ENCODE measurements at regions not wholly inside any gene's neighbourhood (a gene's known extent, or its start where the extent isn't known, plus 50 kb on each side); places are given as distances from the start of the nearest gene placed in this dataset.

- TF ChIP-seq NR1H2 (CRISPR knock-in tag; IDR thresholded peaks at IDR 0.05), result no peak
- no peak for TF ChIP-seq ERG (CRISPR knock-in tag; IDR thresholded peaks at IDR 0.05)
- no peak for TF ChIP-seq ARID4B (CRISPR knock-in tag; IDR thresholded peaks at IDR 0.05; ENCODE audit: borderline replicate concordance)
These were observed 242.6 kb downstream of the NDFIP2 start (continued) for GRCh38 chr13:79723519-79724024.

- no peak for ATAC-seq
- no peaks in the 10 kb centered on the region for H3K36me3 Mint-ChIP-seq
- ChIA-PET CTCF (no interaction called here), POLR2A (no interaction called here)
- DNase-seq (ENCODE audit: low spot score), result no peak
- H3K4me1 Mint-ChIP-seq, result peaks cover 5% of the 10 kb centered on the region
- no peak overlapping the region for H3K4me3 Mint-ChIP-seq
- TF ChIP-seq ATF1 (CRISPR knock-in tag; IDR thresholded peaks at IDR 0.05) (no peak), CDX4 (CRISPR knock-in tag; IDR thresholded peaks at IDR 0.05; ENCODE audit: borderline replicate concordance) (no peak), ATF2 (CRISPR knock-in tag; IDR thresholded peaks at IDR 0.05; ENCODE audit: borderline replicate concordance, low read depth) (no peak), ZNF671 (CRISPR knock-in tag; IDR thresholded peaks at IDR 0.05) (no peak), CTCF (IDR thresholded peaks at IDR 0.05) (no peak), USF1 (CRISPR knock-in tag; IDR thresholded peaks at IDR 0.05) (no peak), NFYB (CRISPR knock-in tag; conservative IDR thresholded peaks at IDR 0.05; ENCODE audit: low read depth) (no peak), NR3C1 (CRISPR knock-in tag; conservative IDR thresholded peaks at IDR 0.05; ENCODE audit: low read depth) (no peak), FOXP4 (CRISPR knock-in tag; IDR thresholded peaks at IDR 0.05) (no peak), EMX1 (CRISPR knock-in tag; IDR thresholded peaks at IDR 0.05) (no peak), ZNF425 (CRISPR knock-in tag; conservative IDR thresholded peaks at IDR 0.05) (no peak), E2F1 (CRISPR knock-in tag; IDR thresholded peaks at IDR 0.05) (no peak), ZNF232 (CRISPR knock-in tag; IDR thresholded peaks at IDR 0.05) (no peak), FOXJ3 (CRISPR knock-in tag; IDR thresholded peaks at IDR 0.05; ENCODE audit: borderline replicate concordance) (no peak), PRRX2 (CRISPR knock-in tag; IDR thresholded peaks at IDR 0.05) (no peak), GTF2I (CRISPR knock-in tag; conservative IDR thresholded peaks at IDR 0.05) (no peak)
- no peak overlapping the region for H3K27ac Mint-ChIP-seq
- H3K27me3 Mint-ChIP-seq (ENCODE audit: low read depth), result no peaks in the 10 kb centered on the region
- peaks cover 9% of the 10 kb centered on the region for H3K9me3 Mint-ChIP-seq
These were observed 242.0 kb downstream of the NDFIP2 start for GRCh38 chr13:79722885-79723445.
